Liver (tissue), 3 donors: ENCODE measurements at regions not wholly inside any gene's neighbourhood (a gene's known extent, or its start where the extent isn't known, plus 50 kb on each side); places are given as distances from the start of the nearest gene placed in this dataset.

Experiments used
- CTCF ChIP-seq: fragments of 150-350 bp; IDR thresholded peaks from 2 replicates; pipeline ENCODE4 v1.5.1; 2017; ENCODE audit warnings: improper control_type of control experiment, low read depth, low read length; ENCODE audit not compliant: missing input control
- HNF4G ChIP-seq: IDR thresholded peaks from 2 replicates; pipeline ENCODE4 v1.6.1; 2016; ENCODE audit warnings: antibody characterized with exemption
- JUND ChIP-seq, 2 donors: IDR thresholded peaks; 2 replicates each; pipeline ENCODE4 v1.6.1; 2016; ENCODE audit warnings: antibody characterized with exemption in 2 of 2
- TAF1 ChIP-seq: conservative IDR thresholded peaks from 2 replicates; pipeline ENCODE4 v1.6.1; 2016; ENCODE audit warnings: antibody characterized with exemption, mild to moderate bottlenecking
- donor health status: healthy.
- donor health status: healthy.

DNA sequence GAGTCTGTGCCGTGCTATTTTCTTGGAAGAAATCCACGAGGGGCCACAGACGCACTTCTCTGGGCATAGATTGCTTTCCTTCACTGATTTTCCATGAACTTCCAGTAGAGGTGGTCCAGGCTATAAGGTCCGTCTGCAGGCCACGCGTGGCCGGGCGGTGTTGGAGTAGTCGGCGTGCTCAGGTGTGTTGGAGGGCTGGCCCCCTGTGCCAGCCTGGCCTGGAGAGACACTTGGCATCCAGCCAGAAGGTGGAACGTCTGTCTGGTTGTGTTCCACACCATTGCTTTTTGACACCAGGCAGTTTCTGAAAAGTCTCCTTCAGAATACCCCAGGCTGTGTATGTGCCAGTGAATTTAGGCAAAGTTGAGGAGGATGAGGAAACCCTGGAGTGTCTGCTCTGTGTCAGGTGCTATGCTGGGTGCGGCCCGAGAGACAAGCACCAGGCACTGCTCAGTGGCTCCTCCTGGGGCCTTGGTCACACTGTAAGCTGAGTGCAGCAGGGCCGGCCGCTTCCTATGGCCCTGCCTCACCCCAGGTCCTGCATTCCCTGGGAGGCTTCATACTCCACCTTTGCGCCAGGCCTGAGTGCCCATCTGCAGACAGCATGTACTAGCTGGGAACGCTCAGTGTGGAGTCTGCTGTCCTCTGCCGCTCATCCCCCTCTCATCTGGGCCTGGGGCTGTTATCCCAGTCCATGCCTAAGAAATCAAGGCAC is 52.1 kb upstream of the TAMM41 start:
- TF ChIP-seq CTCF (no peak), TAF1 (no peak), HNF4G (no peak), JUND (IDR thresholded peaks at IDR 0.05) (no peak)
